ENCODE measurements at regions not wholly inside any gene's neighbourhood (a gene's known extent, or its start where the extent isn't known, plus 50 kb on each side); places are given as distances from the start of the nearest gene placed in this dataset.

DNA sequence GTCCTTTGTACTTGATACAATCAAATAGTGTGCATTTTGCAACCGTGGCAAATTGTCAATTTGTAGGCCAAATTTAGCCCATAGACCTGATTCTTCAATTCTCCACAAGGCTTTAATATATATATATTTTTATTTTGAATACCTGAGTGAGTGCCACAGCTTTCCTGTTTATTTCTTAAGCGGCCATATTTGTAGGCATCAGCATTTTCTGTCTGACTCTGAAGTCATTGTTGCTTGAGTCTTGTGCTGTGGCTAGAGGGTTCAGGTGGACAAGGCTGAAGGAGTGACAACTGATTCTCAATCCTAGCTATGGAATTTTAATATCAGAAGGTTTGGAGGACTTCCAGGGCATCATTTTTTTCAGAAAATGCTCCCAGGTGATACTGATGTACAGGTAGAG lies 75.6 kb upstream of the NAALADL2 start:
- Histone ChIP-seq H3K4me3 (ENCODE audit: low read length) (no peak overlapping the region), H3K36me3 (ENCODE audit: control insufficient read depth, insufficient read depth, low read length) (no peaks in the 10 kb centered on the region), H3K4ac (ENCODE audit: low read depth, low read length) (no peak overlapping the region), H2AK5ac (ENCODE audit: low read length) (no peak overlapping the region), H3K79me1 (ENCODE audit: low read length) (no peaks in the 10 kb centered on the region), H2BK120ac (ENCODE audit: low read depth, low read length) (no peak overlapping the region), H3K56ac (ENCODE audit: low read length) (no peak overlapping the region), H4K5ac (ENCODE audit: low read length) (no peak overlapping the region), H2BK5ac (ENCODE audit: low read length) (no peak overlapping the region), H3K4me1 (ENCODE audit: control insufficient read depth, low read depth, low read length) (no peaks in the 10 kb centered on the region), H3K27me3 (ENCODE audit: insufficient read depth, low read length, poor library complexity) (no peaks in the 10 kb centered on the region), H4K8ac (ENCODE audit: low read depth, low read length) (no peak overlapping the region), H3K9ac (ENCODE audit: low read length) (no peak overlapping the region), H3K4me2 (ENCODE audit: low read length) (no peak overlapping the region), H3K79me2 (ENCODE audit: control insufficient read depth, insufficient read depth, low read length) (no peaks in the 10 kb centered on the region), H3K18ac (ENCODE audit: low read length) (no peak overlapping the region), H3K27ac (ENCODE audit: low read depth, low read length) (no peak overlapping the region), H3K23ac (ENCODE audit: low read length) (no peak overlapping the region), H2BK15ac (replicated peaks; ENCODE audit: low read depth) (no peak overlapping the region)
- no CpG with 5 or more reads among the region's 2 CpGs for WGBS (ENCODE audit: extremely low coverage, insufficient coverage, low lambda C conversion rate)
- no peak for DNase-seq

DNA sequence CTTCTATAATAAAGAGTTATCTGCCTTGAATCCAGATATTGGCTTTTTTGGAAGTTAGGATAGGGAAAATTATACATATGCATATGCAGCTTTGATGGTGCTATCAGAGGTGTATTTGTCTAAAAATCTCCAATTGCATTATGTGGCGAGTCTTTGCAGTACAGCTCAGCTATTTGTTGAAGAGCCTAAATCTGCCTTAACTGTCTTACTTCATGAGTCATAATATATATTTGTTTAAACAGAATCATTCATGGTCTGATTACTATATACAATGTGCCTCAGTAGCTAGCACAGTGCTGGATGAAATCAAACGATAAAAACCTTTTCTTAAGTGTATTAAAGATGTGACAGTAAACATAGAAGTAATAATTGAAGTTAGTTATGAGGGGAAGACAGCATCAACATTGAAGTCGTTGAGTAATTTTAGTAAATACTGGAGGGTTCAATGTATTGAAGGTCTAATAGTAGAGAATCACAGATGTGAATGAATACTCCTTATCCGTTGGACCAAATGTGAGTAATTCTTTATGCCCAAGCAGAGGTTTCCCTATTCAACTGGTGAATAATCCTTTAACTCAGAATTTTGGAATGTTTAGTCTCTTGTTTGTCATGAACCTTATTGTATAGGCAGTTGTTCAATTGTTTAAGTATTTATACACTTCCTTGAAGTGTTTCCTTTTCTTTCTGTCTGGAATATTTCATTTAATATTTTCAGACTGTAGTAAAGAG lies 74.8 kb upstream of the NAALADL2 start:
- Histone ChIP-seq H3K27me3 (ENCODE audit: insufficient read depth, low read length, poor library complexity) (no peaks in the 10 kb centered on the region), H2AK5ac (ENCODE audit: low read length) (no peak overlapping the region), H2BK15ac (replicated peaks; ENCODE audit: low read depth) (no peak overlapping the region), H3K56ac (ENCODE audit: low read length) (no peak overlapping the region), H3K4me3 (ENCODE audit: low read length) (no peak overlapping the region), H4K5ac (ENCODE audit: low read length) (no peak overlapping the region), H3K4me1 (ENCODE audit: control insufficient read depth, low read depth, low read length) (no peaks in the 10 kb centered on the region), H3K4me2 (ENCODE audit: low read length) (no peak overlapping the region), H2BK5ac (ENCODE audit: low read length) (no peak overlapping the region), H3K23ac (ENCODE audit: low read length) (no peak overlapping the region), H2BK120ac (ENCODE audit: low read depth, low read length) (no peak overlapping the region), H4K8ac (ENCODE audit: low read depth, low read length) (no peak overlapping the region), H3K18ac (ENCODE audit: low read length) (no peak overlapping the region), H3K36me3 (ENCODE audit: control insufficient read depth, insufficient read depth, low read length) (no peaks in the 10 kb centered on the region), H3K79me1 (ENCODE audit: low read length) (no peaks in the 10 kb centered on the region), H3K79me2 (ENCODE audit: control insufficient read depth, insufficient read depth, low read length) (no peaks in the 10 kb centered on the region), H3K4ac (ENCODE audit: low read depth, low read length) (no peak overlapping the region), H3K27ac (ENCODE audit: low read depth, low read length) (no peak overlapping the region), H3K9ac (ENCODE audit: low read length) (no peak overlapping the region)
- 100% methylated on average over 1 of the region's 4 CpGs for whole genome bisulfite sequencing (ENCODE audit: extremely low coverage, insufficient coverage, low lambda C conversion rate)
- DNase-seq: no peak

DNA sequence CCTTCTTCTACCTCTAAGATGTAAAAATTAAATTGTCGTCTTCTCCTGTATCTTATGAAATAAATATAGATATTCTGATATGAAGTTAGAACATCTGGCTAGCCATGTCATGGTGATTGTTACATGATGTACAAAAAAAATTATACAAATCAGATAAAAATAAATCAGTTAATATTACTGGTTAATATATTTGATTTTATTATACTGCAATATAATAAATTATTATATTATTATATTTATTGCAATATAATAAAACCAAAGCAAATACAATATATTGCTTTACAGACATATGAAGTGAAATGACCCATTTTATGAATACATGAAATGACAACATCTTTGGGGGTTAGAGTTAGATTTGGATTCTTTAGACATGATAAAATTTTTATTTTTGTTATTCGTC lies 72.3 kb upstream of the NAALADL2 start:
- no peaks in the 10 kb centered on the region for H3K36me3 ChIP-seq (ENCODE audit: control insufficient read depth, insufficient read depth, low read length)
- H3K4me3 ChIP-seq (ENCODE audit: low read length): no peak overlapping the region
- H4K8ac ChIP-seq (ENCODE audit: low read depth, low read length): no peak overlapping the region
- DNase-seq: no peak
- no CpG with 5 or more reads among the region's 2 CpGs for WGBS (ENCODE audit: extremely low coverage, insufficient coverage, low lambda C conversion rate)
- no peak overlapping the region for H3K9ac ChIP-seq (ENCODE audit: low read length)
- H3K4me1 ChIP-seq (ENCODE audit: control insufficient read depth, low read depth, low read length): no peaks in the 10 kb centered on the region
- H3K79me2 ChIP-seq (ENCODE audit: control insufficient read depth, insufficient read depth, low read length): no peaks in the 10 kb centered on the region
- H3K79me1 ChIP-seq (ENCODE audit: low read length): no peaks in the 10 kb centered on the region
- no peaks in the 10 kb centered on the region for H3K27me3 ChIP-seq (ENCODE audit: insufficient read depth, low read length, poor library complexity)
- H3K23ac ChIP-seq (ENCODE audit: low read length): no peak overlapping the region
- no peak overlapping the region for H2BK120ac ChIP-seq (ENCODE audit: low read depth, low read length)
- no peak overlapping the region for H3K4me2 ChIP-seq (ENCODE audit: low read length)
- H3K18ac ChIP-seq (ENCODE audit: low read length): no peak overlapping the region
- H2AK5ac ChIP-seq (ENCODE audit: low read length): no peak overlapping the region
- H2BK15ac ChIP-seq (replicated peaks; ENCODE audit: low read depth): no peak overlapping the region
- no peak overlapping the region for H3K56ac ChIP-seq (ENCODE audit: low read length)
- no peak overlapping the region for H3K27ac ChIP-seq (ENCODE audit: low read depth, low read length)
- no peak overlapping the region for H4K5ac ChIP-seq (ENCODE audit: low read length)
- no peak overlapping the region for H3K4ac ChIP-seq (ENCODE audit: low read depth, low read length)
- H2BK5ac ChIP-seq (ENCODE audit: low read length): no peak overlapping the region

DNA sequence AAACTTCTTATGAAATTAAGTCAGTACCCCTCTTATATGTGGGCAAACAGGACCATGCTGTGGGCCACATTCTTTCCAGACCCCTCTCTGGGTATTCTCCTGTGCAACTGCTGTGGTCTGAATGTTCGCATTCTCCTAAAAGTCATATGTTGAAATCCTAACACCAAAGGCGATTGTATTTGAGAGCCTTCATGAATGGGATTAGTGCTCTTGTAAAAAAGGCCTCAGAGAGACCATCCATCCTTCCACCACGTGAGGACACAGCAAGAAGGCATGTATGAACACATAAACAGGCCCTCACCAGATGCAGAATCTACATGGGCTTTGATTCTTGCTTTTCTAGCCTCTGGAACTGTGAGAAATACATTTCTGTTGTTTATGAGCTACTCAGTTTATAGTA lies 68.0 kb upstream of the NAALADL2 start:
- no peaks in the 10 kb centered on the region for H3K4me1 ChIP-seq (ENCODE audit: control insufficient read depth, low read depth, low read length)
- H3K4ac ChIP-seq (ENCODE audit: low read depth, low read length): no peak overlapping the region
- H4K8ac ChIP-seq (ENCODE audit: low read depth, low read length): no peak overlapping the region
- H3K9ac ChIP-seq (ENCODE audit: low read length): no peak overlapping the region
- H3K79me2 ChIP-seq (ENCODE audit: control insufficient read depth, insufficient read depth, low read length): no peaks in the 10 kb centered on the region
- no peak overlapping the region for H2BK15ac ChIP-seq (replicated peaks; ENCODE audit: low read depth)
- H2BK5ac ChIP-seq (ENCODE audit: low read length): no peak overlapping the region
- no peak overlapping the region for H3K23ac ChIP-seq (ENCODE audit: low read length)
- no peak overlapping the region for H3K27ac ChIP-seq (ENCODE audit: low read depth, low read length)
- H3K4me3 ChIP-seq (ENCODE audit: low read length): no peak overlapping the region
- no peak overlapping the region for H3K56ac ChIP-seq (ENCODE audit: low read length)
- no peaks in the 10 kb centered on the region for H3K36me3 ChIP-seq (ENCODE audit: control insufficient read depth, insufficient read depth, low read length)
- no peak for DNase-seq
- no peaks in the 10 kb centered on the region for H3K27me3 ChIP-seq (ENCODE audit: insufficient read depth, low read length, poor library complexity)
- no peak overlapping the region for H2BK120ac ChIP-seq (ENCODE audit: low read depth, low read length)
- no peaks in the 10 kb centered on the region for H3K79me1 ChIP-seq (ENCODE audit: low read length)
- no peak overlapping the region for H4K5ac ChIP-seq (ENCODE audit: low read length)
- H2AK5ac ChIP-seq (ENCODE audit: low read length): no peak overlapping the region
- no peak overlapping the region for H3K18ac ChIP-seq (ENCODE audit: low read length)
- no peak overlapping the region for H3K4me2 ChIP-seq (ENCODE audit: low read length)
- WGBS (ENCODE audit: extremely low coverage, insufficient coverage, low lambda C conversion rate): no CpG with 5 or more reads among the region's 3 CpGs

DNA sequence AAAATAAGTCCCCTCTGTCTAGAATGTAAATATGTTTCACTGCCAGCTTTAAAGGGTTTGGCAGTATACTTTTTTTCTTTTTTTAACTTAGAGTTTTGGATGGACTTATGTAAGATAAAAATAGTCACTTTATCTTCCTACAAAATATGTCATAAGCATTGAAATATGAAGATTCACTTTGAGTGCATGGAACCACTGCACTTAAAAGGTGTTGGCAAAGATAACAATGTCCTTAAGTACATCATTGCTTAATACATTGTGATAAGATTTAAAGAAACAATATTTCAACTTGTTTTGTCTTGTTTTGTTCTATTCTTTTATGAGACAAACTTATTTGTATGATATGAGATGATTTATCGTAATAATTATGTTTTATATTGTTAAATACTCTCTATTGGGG lies 66.3 kb upstream of the NAALADL2 start:
- Histone ChIP-seq H3K4me3 (ENCODE audit: low read length) (no peak overlapping the region), H3K56ac (ENCODE audit: low read length) (no peak overlapping the region), H2BK120ac (ENCODE audit: low read depth, low read length) (no peak overlapping the region), H3K4me2 (ENCODE audit: low read length) (no peak overlapping the region), H3K79me2 (ENCODE audit: control insufficient read depth, insufficient read depth, low read length) (no peaks in the 10 kb centered on the region), H3K23ac (ENCODE audit: low read length) (no peak overlapping the region), H3K79me1 (ENCODE audit: low read length) (no peaks in the 10 kb centered on the region), H3K9ac (ENCODE audit: low read length) (no peak overlapping the region), H2AK5ac (ENCODE audit: low read length) (no peak overlapping the region), H3K27ac (ENCODE audit: low read depth, low read length) (no peak overlapping the region), H3K27me3 (ENCODE audit: insufficient read depth, low read length, poor library complexity) (no peaks in the 10 kb centered on the region), H3K4me1 (ENCODE audit: control insufficient read depth, low read depth, low read length) (no peaks in the 10 kb centered on the region), H3K36me3 (ENCODE audit: control insufficient read depth, insufficient read depth, low read length) (no peaks in the 10 kb centered on the region), H4K5ac (ENCODE audit: low read length) (no peak overlapping the region), H2BK15ac (replicated peaks; ENCODE audit: low read depth) (no peak overlapping the region), H3K18ac (ENCODE audit: low read length) (no peak overlapping the region), H3K4ac (ENCODE audit: low read depth, low read length) (no peak overlapping the region), H2BK5ac (ENCODE audit: low read length) (no peak overlapping the region), H4K8ac (ENCODE audit: low read depth, low read length) (no peak overlapping the region)
- 100% methylated on average over 1 of the region's 1 CpG for WGBS (ENCODE audit: extremely low coverage, insufficient coverage, low lambda C conversion rate)
- no peak for DNase-seq

All from mesendoderm (in vitro differentiated cells).